GM12872 (cell line): ENCODE measurements at regions not wholly inside any gene's neighbourhood (a gene's known extent, or its start where the extent isn't known, plus 50 kb on each side); places are given as distances from the start of the nearest gene placed in this dataset.

ENCODE experiments used
- CTCF ChIP-seq: IDR thresholded peaks from 3 replicates; pipeline ENCODE4 v1.5.1; 2011; ENCODE audit warnings: low read depth, mild to moderate bottlenecking, low read length, moderate library complexity; ENCODE audit not compliant: insufficient read depth

- TF ChIP-seq CTCF = no peak
Measured at GRCh38 chr6:101222007-101222406, 171.5 kb upstream of the GRIK2 start.

GRCh38 chr6:101224751-101225150, 168.8 kb upstream of the GRIK2 start:
- TF ChIP-seq CTCF = no peak

- peak; percentile 59 for TF ChIP-seq CTCF
Measured at GRCh38 chr6:101226677-101227135, 166.8 kb upstream of the GRIK2 start.

- no peak for TF ChIP-seq CTCF
Measured at GRCh38 chr6:101230866-101231265, 162.6 kb upstream of the GRIK2 start.

- TF ChIP-seq CTCF = no peak
Measured at GRCh38 chr6:101231606-101232235, 161.8 kb upstream of the GRIK2 start.

GRCh38 chr6:101232961-101233360, 160.5 kb upstream of the GRIK2 start:
- TF ChIP-seq CTCF = no peak

- TF ChIP-seq CTCF = no peak
Measured at GRCh38 chr6:101236709-101237108, 156.8 kb upstream of the GRIK2 start.
